CD4-positive, alpha-beta T cell treated with Interleukin-21 for 1 hour (primary cell): ENCODE measurements at regions not wholly inside any gene's neighbourhood (a gene's known extent, or its start where the extent isn't known, plus 50 kb on each side); places are given as distances from the start of the nearest gene placed in this dataset.
A peak's percentile ranks its signal among the peaks of the same experiment; 100 is the strongest.

Experiments
- DNase-seq: peaks from one replicate; pipeline ENCODE4 v3.0.0-alpha.2; 2020

- no peak for DNase-seq
Measured at GRCh38 chr6:164130585-164130984, 716.1 kb downstream of the QKI start.

- DNase-seq: no peak
Measured at GRCh38 chr6:164130151-164130550, 715.6 kb downstream of the QKI start.

- no peak for DNase-seq
Measured at GRCh38 chr6:164129218-164129617, 714.7 kb downstream of the QKI start.

DNA sequence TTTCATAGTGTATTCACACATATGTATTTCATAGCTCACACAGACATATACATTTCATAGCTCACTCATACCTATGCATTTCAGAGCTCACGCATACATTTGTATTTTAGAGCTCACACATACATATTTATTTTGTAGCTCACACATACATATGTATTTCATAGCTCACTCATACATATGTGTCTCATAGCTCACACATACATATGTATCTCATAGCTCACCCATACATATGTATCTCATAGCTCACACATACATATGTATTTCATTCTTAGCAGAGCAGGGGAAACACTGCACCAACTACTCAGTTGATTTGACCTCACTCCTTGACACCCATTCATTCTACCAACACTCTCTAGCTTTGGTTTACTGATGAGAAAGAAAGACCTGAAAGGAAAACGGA, 713.6 kb downstream of the QKI start:
- no peak for DNase-seq

GRCh38 chr6:164124986-164125385, 710.5 kb downstream of the QKI start:
- no peak for DNase-seq

GRCh38 chr6:164124473-164124872, 710.0 kb downstream of the QKI start:
- no peak for DNase-seq

DNA sequence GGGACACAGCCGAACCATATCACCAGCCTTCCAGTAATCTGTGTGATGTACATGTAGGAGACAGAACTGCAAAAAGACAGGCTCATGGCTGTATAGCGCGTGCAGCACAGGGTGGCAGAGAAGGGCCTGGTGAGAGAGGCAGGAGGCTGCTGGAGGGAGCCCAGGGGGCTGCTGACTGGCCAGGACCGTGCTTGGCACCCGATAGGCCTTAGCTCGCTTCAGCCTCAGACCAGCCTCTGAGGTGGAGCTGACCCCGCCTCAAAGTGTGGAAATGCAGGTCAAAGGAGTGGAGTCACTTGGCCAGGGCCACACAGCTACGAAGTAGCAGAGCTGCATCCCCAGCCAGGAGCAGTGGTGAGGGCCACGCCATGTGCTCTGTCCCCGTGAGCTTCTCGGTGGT, 707.6 kb downstream of the QKI start:
- DNase-seq: no peak

GRCh38 chr6:164121527-164121926, 707.0 kb downstream of the QKI start:
- DNase-seq: no peak

DNA sequence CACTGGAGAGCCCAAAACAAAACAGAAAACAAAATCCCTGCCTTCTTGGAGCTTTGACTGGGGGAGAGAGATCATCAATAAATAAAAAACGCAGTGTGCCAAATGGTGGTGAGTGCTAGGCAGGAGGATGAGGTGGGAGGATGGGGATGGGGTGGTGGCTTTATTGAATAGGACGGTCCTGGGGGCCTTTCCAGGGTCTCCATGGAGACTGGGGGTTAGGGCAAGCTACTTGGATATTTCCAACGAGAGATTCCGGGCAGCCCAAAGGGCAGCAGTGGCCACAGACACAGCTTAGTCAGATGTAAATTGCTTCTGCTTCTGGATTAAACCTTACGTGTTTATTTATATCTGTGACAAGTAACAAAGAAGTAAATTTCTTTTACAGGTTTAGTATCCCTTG, 700.1 kb downstream of the QKI start:
- DNase-seq: no peak

- DNase-seq: no peak
Measured at GRCh38 chr6:164114051-164114450, 699.5 kb downstream of the QKI start.

- no peak for DNase-seq
Measured at GRCh38 chr6:164113637-164114036, 699.1 kb downstream of the QKI start.

- DNase-seq: no peak
Measured at GRCh38 chr6:164109770-164110140, 695.2 kb downstream of the QKI start.

GRCh38 chr6:164108869-164109769, 694.6 kb downstream of the QKI start:
- DNase-seq: peak; percentile 37

DNA sequence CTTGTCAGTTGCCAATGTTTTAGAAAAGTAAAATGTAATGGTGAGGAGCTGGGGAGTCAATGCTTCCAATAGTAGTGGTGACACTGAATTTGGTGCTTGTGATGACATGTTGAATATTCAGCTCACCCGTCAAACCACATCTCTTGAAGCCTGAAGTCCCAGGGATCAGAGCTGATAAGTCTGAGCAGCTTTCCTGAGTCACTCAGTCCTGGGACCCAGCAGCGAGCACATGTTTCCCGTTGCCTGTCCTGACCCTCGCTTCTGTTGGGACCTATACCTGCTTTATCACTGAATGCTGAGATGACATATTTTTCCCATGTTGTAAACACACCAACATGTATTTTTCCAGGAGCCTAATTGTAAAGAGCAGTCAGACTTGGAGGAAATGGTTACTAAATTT, 693.6 kb downstream of the QKI start:
- no peak for DNase-seq

DNA sequence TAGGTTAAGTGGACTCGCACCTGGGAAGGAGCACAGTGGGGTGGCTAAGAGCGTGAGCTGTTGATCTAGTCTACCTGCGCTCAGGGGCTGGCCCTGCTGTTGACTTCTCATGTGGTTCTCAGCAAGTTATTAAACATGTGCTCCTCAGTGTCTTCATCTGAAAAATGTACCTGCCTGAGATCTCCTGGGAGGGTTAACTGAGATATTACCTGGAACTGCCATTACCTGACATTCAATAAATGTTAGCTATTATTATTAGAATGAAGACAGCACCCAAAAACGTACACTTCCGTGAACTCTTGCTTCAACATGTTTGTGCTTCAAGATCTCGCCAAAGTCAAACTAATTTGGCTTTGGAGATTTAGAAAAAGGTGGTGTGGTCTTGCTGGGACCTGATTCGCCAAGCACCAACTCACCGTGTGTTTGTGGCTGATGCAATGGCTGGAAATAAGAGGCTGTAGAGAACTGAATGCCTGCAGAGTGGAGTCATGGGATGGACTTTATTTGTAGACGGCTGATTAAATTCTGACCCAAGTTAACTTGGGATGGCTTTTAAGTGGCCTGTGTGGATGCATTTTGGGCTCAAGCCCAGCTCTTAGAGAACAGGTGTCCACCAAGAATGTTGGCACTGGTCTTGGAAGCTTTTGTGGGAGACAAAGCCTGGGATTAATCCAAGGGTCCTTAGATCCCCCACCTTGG, 692.9 kb downstream of the QKI start:
- DNase-seq: no peak

- no peak for DNase-seq
Measured at GRCh38 chr6:164106345-164106769, 691.8 kb downstream of the QKI start.

- no peak for DNase-seq
Measured at GRCh38 chr6:164105705-164106104, 691.2 kb downstream of the QKI start.

DNA sequence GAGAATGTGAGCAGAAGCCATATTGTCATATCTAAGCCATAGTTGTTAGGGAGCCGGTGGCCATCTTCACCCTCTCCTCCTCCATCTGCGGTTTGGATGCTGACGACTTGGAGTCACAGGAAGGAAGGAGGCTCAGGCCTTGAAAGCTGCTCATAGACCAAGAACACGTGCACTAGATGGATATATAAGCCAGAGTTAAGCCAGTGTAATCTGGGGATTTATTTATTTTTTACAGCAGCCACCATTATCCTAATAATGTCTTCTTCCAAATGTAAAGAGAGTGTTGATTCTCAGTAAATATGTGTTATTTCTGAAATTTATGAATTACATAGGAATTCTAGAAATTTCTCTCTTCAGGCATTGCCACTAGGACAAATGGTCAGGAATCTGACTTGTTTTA, 689.9 kb downstream of the QKI start:
- DNase-seq: no peak

DNA sequence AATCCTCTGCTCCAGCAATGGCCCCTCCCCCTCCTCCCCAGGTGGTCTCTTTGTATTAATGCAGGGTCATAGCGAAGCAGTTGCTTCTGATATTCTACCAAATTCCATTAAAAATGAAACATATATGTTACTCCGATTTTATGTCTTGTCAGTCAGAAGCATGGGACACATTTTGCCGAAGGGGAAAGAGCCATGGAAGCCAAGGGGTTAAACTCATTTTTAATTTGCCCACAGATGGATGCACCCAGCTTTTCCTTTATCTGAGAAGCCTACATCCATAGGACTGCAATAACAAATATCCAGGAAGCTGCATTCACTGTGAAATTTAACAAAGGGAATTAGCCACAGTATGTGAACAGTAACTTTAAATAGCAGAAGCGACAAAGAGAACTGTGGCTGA, 688.2 kb downstream of the QKI start:
- no peak for DNase-seq

DNA sequence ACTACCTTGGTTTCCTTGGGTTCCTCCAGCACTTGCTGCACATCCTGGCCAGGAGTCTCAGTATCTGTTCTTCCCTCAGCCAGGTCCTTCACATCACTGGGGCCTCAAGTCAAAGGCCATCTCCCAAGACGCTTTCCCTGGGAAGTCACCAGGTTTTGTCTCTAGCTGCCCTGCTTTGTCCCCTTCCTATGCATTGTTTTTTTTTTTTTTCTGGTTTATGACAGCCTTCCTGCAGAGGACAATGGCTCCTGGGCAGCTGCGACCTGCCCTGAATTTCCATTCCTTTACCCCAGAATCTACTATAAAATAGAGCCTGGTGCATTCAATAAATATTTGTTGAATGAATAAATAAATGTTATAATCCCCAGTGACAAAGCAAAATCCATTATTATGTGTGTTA, 687.3 kb downstream of the QKI start:
- no peak for DNase-seq

- DNase-seq: no peak
Measured at GRCh38 chr6:164099269-164099865, 684.8 kb downstream of the QKI start.

- no peak for DNase-seq
Measured at GRCh38 chr6:164098857-164099267, 684.3 kb downstream of the QKI start.

DNA sequence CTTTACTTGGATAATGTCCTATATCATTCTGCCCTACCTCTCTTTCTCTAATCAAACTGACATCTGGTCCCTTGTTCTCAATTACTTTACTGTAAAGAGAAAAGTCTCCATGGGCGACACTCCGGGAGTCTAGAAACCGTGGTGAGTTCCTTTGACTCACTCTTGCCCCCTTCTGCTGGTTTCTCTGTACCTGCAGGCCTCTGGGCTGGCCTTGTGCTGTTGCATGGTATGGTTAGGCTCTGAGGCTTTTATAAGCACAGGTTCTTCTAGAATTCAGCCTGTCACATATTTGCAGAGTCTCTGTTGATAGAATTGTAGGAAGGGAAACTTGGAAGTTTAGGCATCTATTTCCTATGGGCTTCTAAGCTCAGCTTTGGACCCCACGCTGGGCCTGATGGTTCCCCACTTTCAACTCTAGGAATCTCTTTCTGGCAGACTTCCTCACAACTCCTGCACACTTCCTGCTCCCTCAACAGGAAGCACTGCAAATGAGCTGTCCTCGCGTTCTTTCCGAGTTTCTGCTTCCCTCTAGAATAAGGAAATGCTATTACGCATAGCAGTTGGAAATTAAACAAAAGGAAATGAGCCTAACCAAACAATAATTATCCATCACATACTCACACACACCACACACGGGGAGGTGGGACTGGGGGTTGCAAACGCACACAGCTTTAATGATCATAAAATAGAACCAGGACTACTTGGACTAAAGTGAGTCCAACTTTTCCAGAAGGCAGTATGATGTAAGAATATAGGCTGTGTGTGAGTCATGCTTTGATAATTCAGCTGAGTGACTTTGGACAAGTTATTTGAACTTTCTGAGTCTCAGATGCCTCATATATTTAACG, 683.3 kb downstream of the QKI start:
- DNase-seq: no peak
